ENCODE measurements at regions not wholly inside any gene's neighbourhood (a gene's known extent, or its start where the extent isn't known, plus 50 kb on each side); places are given as distances from the start of the nearest gene placed in this dataset.

DNA sequence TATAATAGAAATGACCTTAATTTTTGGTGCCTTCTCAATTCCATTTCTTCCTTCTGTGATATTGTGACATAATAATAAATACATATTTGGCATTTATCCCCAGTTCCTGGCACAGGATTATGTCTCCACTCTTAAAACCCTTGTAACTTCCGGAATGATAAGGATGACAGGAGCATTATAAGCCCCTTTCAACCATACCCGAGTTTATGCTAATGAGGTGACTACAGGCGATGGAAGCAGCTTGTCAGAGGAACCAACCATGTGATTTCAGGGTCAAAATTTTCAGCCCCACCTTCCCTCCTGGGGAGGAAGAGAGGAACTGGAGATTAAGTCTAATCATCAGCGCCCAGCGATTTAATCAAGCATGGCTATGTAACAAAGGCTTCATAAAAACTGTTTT, 528.5 kb upstream of the CRIM1 start:
- TF ChIP-seq, protein P1, sequence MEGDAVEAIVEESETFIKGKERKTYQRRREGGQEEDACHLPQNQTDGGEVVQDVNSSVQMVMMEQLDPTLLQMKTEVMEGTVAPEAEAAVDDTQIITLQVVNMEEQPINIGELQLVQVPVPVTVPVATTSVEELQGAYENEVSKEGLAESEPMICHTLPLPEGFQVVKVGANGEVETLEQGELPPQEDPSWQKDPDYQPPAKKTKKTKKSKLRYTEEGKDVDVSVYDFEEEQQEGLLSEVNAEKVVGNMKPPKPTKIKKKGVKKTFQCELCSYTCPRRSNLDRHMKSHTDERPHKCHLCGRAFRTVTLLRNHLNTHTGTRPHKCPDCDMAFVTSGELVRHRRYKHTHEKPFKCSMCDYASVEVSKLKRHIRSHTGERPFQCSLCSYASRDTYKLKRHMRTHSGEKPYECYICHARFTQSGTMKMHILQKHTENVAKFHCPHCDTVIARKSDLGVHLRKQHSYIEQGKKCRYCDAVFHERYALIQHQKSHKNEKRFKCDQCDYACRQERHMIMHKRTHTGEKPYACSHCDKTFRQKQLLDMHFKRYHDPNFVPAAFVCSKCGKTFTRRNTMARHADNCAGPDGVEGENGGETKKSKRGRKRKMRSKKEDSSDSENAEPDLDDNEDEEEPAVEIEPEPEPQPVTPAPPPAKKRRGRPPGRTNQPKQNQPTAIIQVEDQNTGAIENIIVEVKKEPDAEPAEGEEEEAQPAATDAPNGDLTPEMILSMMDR (IDR thresholded peaks at IDR 0.05; ENCODE audit: control extremely low read depth in 1 of 3, insufficient read depth in 1 of 3, low read depth in 1 of 3, low read length in 3 of 3), result no peak
- TF ChIP-seq TAF1 (IDR thresholded peaks at IDR 0.05; ENCODE audit: low read depth, low read length), result no peak

All from H1 (cell line).